SK-N-SH (cell line): ENCODE measurements at regions not wholly inside any gene's neighbourhood (a gene's known extent, or its start where the extent isn't known, plus 50 kb on each side); places are given as distances from the start of the nearest gene placed in this dataset.

Experiments used
- ELF1 ChIP-seq: IDR thresholded peaks from 2 replicates; pipeline ENCODE4 v1.4.0; 2012
- EP300 ChIP-seq, 2 experiments: IDR thresholded peaks; 2 replicates each; pipeline versions ENCODE4 v1.4.0 to v1.6.1; 2012; ENCODE audit warnings: borderline replicate concordance in 1 of 2, low read depth in 1 of 2, low read length in 1 of 2
- GATA2 ChIP-seq: sonication (generic); formaldehyde crosslinking; IDR thresholded peaks from 2 replicates; pipeline ENCODE4 v1.5.0; 2020; ENCODE audit warnings: mild to moderate bottlenecking, missing genetic modification reagents
- JUND ChIP-seq: IDR thresholded peaks from 2 replicates; pipeline ENCODE4 v1.4.0; 2012
- NRF1 ChIP-seq: IDR thresholded peaks from 2 replicates; pipeline ENCODE4 v1.6.1; 2012; ENCODE audit warnings: low read depth, mild to moderate bottlenecking, low read length
- RAD21 ChIP-seq: IDR thresholded peaks from 2 replicates; pipeline ENCODE4 v1.6.1; 2012; ENCODE audit warnings: mild to moderate bottlenecking, low read length
- RFX5 ChIP-seq: IDR thresholded peaks from 2 replicates; pipeline ENCODE4 v1.6.1; 2012; ENCODE audit warnings: mild to moderate bottlenecking, improper control_type of control experiment, low read length
- TF ChIP-seq, protein P1 (sequence below): IDR thresholded peaks from 2 replicates; pipeline ENCODE4 v1.4.0; 2012; ENCODE audit warnings: low read depth, borderline replicate concordance
- TF ChIP-seq, protein P2 (sequence below): fragments of 200-600 bp; sonication (generic); IDR thresholded peaks from 2 replicates; pipeline ENCODE4 v1.6.1; 2017; ENCODE audit warnings: antibody characterized with exemption, mild to moderate bottlenecking, moderate library complexity
- TF ChIP-seq, protein P3 (sequence below): IDR thresholded peaks from 2 replicates; pipeline ENCODE4 v1.4.0; 2012; ENCODE audit warnings: low read depth

GRCh38 chr9:121581786-121582600 lies 69.4 kb upstream of the DAB2IP start:
- TF ChIP-seq, protein P1, sequence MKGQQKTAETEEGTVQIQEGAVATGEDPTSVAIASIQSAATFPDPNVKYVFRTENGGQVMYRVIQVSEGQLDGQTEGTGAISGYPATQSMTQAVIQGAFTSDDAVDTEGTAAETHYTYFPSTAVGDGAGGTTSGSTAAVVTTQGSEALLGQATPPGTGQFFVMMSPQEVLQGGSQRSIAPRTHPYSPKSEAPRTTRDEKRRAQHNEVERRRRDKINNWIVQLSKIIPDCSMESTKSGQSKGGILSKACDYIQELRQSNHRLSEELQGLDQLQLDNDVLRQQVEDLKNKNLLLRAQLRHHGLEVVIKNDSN: no peak
- TF ChIP-seq RAD21 (no peak), NRF1 (no peak), JUND (no peak), ELF1 (no peak), RFX5 (no peak), GATA2 (CRISPR knock-in tag) (no peak), EP300 (IDR thresholded peaks at IDR 0.05; ENCODE audit: borderline replicate concordance in 1 of 2, low read depth in 1 of 2, low read length in 1 of 2) (no peak)
- TF ChIP-seq, protein P2, sequence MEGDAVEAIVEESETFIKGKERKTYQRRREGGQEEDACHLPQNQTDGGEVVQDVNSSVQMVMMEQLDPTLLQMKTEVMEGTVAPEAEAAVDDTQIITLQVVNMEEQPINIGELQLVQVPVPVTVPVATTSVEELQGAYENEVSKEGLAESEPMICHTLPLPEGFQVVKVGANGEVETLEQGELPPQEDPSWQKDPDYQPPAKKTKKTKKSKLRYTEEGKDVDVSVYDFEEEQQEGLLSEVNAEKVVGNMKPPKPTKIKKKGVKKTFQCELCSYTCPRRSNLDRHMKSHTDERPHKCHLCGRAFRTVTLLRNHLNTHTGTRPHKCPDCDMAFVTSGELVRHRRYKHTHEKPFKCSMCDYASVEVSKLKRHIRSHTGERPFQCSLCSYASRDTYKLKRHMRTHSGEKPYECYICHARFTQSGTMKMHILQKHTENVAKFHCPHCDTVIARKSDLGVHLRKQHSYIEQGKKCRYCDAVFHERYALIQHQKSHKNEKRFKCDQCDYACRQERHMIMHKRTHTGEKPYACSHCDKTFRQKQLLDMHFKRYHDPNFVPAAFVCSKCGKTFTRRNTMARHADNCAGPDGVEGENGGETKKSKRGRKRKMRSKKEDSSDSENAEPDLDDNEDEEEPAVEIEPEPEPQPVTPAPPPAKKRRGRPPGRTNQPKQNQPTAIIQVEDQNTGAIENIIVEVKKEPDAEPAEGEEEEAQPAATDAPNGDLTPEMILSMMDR: no peak
- TF ChIP-seq, protein P3, sequence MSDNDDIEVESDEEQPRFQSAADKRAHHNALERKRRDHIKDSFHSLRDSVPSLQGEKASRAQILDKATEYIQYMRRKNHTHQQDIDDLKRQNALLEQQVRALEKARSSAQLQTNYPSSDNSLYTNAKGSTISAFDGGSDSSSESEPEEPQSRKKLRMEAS: no peak
